CD4-positive, alpha-beta T cell treated with Interleukin-15 for 4 hours (primary cell): ENCODE measurements at regions not wholly inside any gene's neighbourhood (a gene's known extent, or its start where the extent isn't known, plus 50 kb on each side); places are given as distances from the start of the nearest gene placed in this dataset.

Experiments used
- DNase-seq: peaks from one replicate; pipeline ENCODE4 v3.0.0-alpha.2; 2020; ENCODE audit warnings: low spot score

- no peak for DNase-seq
Measured at GRCh38 chr2:128401680-128402079, 83.0 kb upstream of the HS6ST1 start.

GRCh38 chr2:128402911-128403670 lies 84.4 kb upstream of the HS6ST1 start:
- DNase-seq, result no peak

GRCh38 chr2:128403814-128404708 lies 85.4 kb upstream of the HS6ST1 start:
- no peak for DNase-seq

- no peak for DNase-seq
Measured at GRCh38 chr2:128404709-128405466, 86.2 kb upstream of the HS6ST1 start.

GRCh38 chr2:128405467-128405900 lies 86.8 kb upstream of the HS6ST1 start:
- no peak for DNase-seq

GRCh38 chr2:128405981-128406613 lies 87.4 kb upstream of the HS6ST1 start:
- DNase-seq, result no peak

GRCh38 chr2:128406736-128407554 lies 88.3 kb upstream of the HS6ST1 start:
- no peak for DNase-seq

- no peak for DNase-seq
Measured at GRCh38 chr2:128408349-128409305, 90.0 kb upstream of the HS6ST1 start.

GRCh38 chr2:128409326-128410034 lies 90.8 kb upstream of the HS6ST1 start:
- DNase-seq, result no peak

GRCh38 chr2:128410035-128410757 lies 91.5 kb upstream of the HS6ST1 start:
- no peak for DNase-seq

- DNase-seq, result no peak
Measured at GRCh38 chr2:128410758-128411215, 92.1 kb upstream of the HS6ST1 start.

- DNase-seq, result no peak
Measured at GRCh38 chr2:128411431-128411830, 92.8 kb upstream of the HS6ST1 start.

- DNase-seq, result no peak
Measured at GRCh38 chr2:128412181-128412871, 93.7 kb upstream of the HS6ST1 start.

GRCh38 chr2:128413014-128413717 lies 94.5 kb upstream of the HS6ST1 start:
- DNase-seq, result no peak

GRCh38 chr2:128413718-128414341 lies 95.2 kb upstream of the HS6ST1 start:
- no peak for DNase-seq

GRCh38 chr2:128414351-128414750 lies 95.7 kb upstream of the HS6ST1 start:
- DNase-seq, result no peak
